Keratinocyte (primary cell): ENCODE measurements at regions not wholly inside any gene's neighbourhood (a gene's known extent, or its start where the extent isn't known, plus 50 kb on each side); places are given as distances from the start of the nearest gene placed in this dataset.

Source experiments
- CTCF ChIP-seq, 3 experiments: IDR thresholded peaks in 1 of 3; conservative IDR thresholded peaks in 1 of 3; optimal IDR thresholded peaks in 1 of 3; 2 replicates in 2 of 3; 3 replicates in 1 of 3; pipeline versions ENCODE3 to v1.5.1; 2011; ENCODE audit warnings: low read length in 3 of 3, mild to moderate bottlenecking in 3 of 3, moderate library complexity in 2 of 3, control low read depth in 1 of 3, inconsistent platforms in 1 of 3; ENCODE audit not compliant: insufficient read depth in 2 of 3; ENCODE audit errors: extremely low read depth in 1 of 3
- EZH2 ChIP-seq: IDR thresholded peaks from one replicate; pipeline ENCODE4 v1.6.1; 2012; ENCODE audit warnings: inconsistent platforms, mild to moderate bottlenecking, low read length, moderate library complexity

GRCh38 chr1:5727871-5728643, 264.2 kb downstream of the NPHP4 start:
- TF ChIP-seq CTCF (optimal IDR thresholded peaks at IDR 0.05 in 1 of 3, IDR thresholded peaks at IDR 0.05 in 1 of 3, conservative IDR thresholded peaks at IDR 0.05 in 1 of 3; ENCODE audit: extremely low read depth in 1 of 3, insufficient read depth in 2 of 3, low read length in 3 of 3) (no peak), EZH2 (no peak)
